HG02588 (cell line): ENCODE measurements at regions not wholly inside any gene's neighbourhood (a gene's known extent, or its start where the extent isn't known, plus 50 kb on each side); places are given as distances from the start of the nearest gene placed in this dataset.

Experiments
- ATAC-seq: cut with Tn5 transposase; IDR thresholded peaks from one replicate; pipeline ENCODE4 v1.9.1; 2021; ENCODE audit warnings: mild to moderate bottlenecking, moderate library complexity; ENCODE audit not compliant: unreplicated experiment

- no peak for ATAC-seq
Measured at GRCh38 chr6:98514073-98514720, 320.2 kb upstream of the POU3F2 start.

GRCh38 chr6:98514796-98515195, 319.6 kb upstream of the POU3F2 start:
- ATAC-seq: no peak

GRCh38 chr6:98516206-98516605, 318.2 kb upstream of the POU3F2 start:
- ATAC-seq: no peak

- no peak for ATAC-seq
Measured at GRCh38 chr6:98516866-98517265, 317.5 kb upstream of the POU3F2 start.

GRCh38 chr6:98525860-98526259, 308.5 kb upstream of the POU3F2 start:
- no peak for ATAC-seq

GRCh38 chr6:98526465-98526864, 307.9 kb upstream of the POU3F2 start:
- ATAC-seq: no peak

GRCh38 chr6:98529364-98529763, 305.0 kb upstream of the POU3F2 start:
- no peak for ATAC-seq

- ATAC-seq: no peak
Measured at GRCh38 chr6:98530732-98531131, 303.6 kb upstream of the POU3F2 start.

- no peak for ATAC-seq
Measured at GRCh38 chr6:98532004-98532403, 302.4 kb upstream of the POU3F2 start.

GRCh38 chr6:98539741-98540140, 294.6 kb upstream of the POU3F2 start:
- ATAC-seq: no peak

- no peak for ATAC-seq
Measured at GRCh38 chr6:98546376-98546775, 288.0 kb upstream of the POU3F2 start.

- no peak for ATAC-seq
Measured at GRCh38 chr6:98547151-98547550, 287.2 kb upstream of the POU3F2 start.

- no peak for ATAC-seq
Measured at GRCh38 chr6:98547634-98548033, 286.7 kb upstream of the POU3F2 start.

GRCh38 chr6:98548301-98548700, 286.1 kb upstream of the POU3F2 start:
- ATAC-seq: no peak

GRCh38 chr6:98560418-98560817, 274.0 kb upstream of the POU3F2 start:
- no peak for ATAC-seq

GRCh38 chr6:98560841-98561240, 273.5 kb upstream of the POU3F2 start:
- ATAC-seq: no peak

- ATAC-seq: no peak
Measured at GRCh38 chr6:98566126-98566525, 268.2 kb upstream of the POU3F2 start.

GRCh38 chr6:98572579-98572978, 261.8 kb upstream of the POU3F2 start:
- ATAC-seq: no peak

- ATAC-seq: no peak
Measured at GRCh38 chr6:98574984-98575383, 259.4 kb upstream of the POU3F2 start.

GRCh38 chr6:98576791-98577190, 257.6 kb upstream of the POU3F2 start:
- ATAC-seq: no peak

GRCh38 chr6:98578016-98578415, 256.4 kb upstream of the POU3F2 start:
- ATAC-seq: no peak

- ATAC-seq: no peak
Measured at GRCh38 chr6:98579079-98579478, 255.3 kb upstream of the POU3F2 start.

- ATAC-seq: no peak
Measured at GRCh38 chr6:98579941-98580340, 254.4 kb upstream of the POU3F2 start.
